HL-60 (cell line): ENCODE measurements at regions not wholly inside any gene's neighbourhood (a gene's known extent, or its start where the extent isn't known, plus 50 kb on each side); places are given as distances from the start of the nearest gene placed in this dataset.

Source experiments
- DNase-seq, 2 experiments: peaks; one replicate each; pipeline ENCODE4 v3.0.0-alpha.2; 2010 to 2020; ENCODE audit warnings: low read depth in 1 of 2, low spot score in 1 of 2
- H3K27ac ChIP-seq: fragments of 250-450 bp; sonication (Bioruptor Pico); replicated peaks from 2 replicates; pipeline ENCODE4 v1.5.1; 2020; ENCODE audit warnings: mild to moderate bottlenecking, moderate library complexity
- H3K27me3 ChIP-seq: fragments of 250-450 bp; sonication (Bioruptor Pico); 2 replicates; pipeline ENCODE4 v1.5.1; 2021; ENCODE audit warnings: mild to moderate bottlenecking, moderate library complexity; ENCODE audit not compliant: insufficient read depth, poor library complexity, severe bottlenecking
- H3K4me3 ChIP-seq: replicated peaks from 2 replicates; pipeline ENCODE4 v1.5.1; 2011; ENCODE audit warnings: mild to moderate bottlenecking, control low read depth, low read length; ENCODE audit not compliant: insufficient read depth
- GABPA ChIP-seq: IDR thresholded peaks from 2 replicates; pipeline ENCODE4 v1.6.1; 2012; ENCODE audit warnings: low read depth
- POLR2AphosphoS5 ChIP-seq: IDR thresholded peaks from 2 replicates; pipeline ENCODE4 v1.6.1; 2012; ENCODE audit warnings: low read depth
- SPI1 ChIP-seq: IDR thresholded peaks from 2 replicates; pipeline ENCODE4 v1.6.1; 2012; ENCODE audit warnings: low read depth, mild to moderate bottlenecking, borderline replicate concordance
- TF ChIP-seq, protein P1 (sequence below): IDR thresholded peaks from one replicate; pipeline ENCODE4 v1.5.1; 2011; ENCODE audit warnings: low read length, control low read depth, inconsistent platforms; ENCODE audit not compliant: insufficient read depth
- TF ChIP-seq, protein P2 (sequence below): IDR thresholded peaks from 2 replicates; pipeline ENCODE4 v1.6.1; 2012; ENCODE audit warnings: low read depth; ENCODE audit not compliant: insufficient replicate concordance

DNA sequence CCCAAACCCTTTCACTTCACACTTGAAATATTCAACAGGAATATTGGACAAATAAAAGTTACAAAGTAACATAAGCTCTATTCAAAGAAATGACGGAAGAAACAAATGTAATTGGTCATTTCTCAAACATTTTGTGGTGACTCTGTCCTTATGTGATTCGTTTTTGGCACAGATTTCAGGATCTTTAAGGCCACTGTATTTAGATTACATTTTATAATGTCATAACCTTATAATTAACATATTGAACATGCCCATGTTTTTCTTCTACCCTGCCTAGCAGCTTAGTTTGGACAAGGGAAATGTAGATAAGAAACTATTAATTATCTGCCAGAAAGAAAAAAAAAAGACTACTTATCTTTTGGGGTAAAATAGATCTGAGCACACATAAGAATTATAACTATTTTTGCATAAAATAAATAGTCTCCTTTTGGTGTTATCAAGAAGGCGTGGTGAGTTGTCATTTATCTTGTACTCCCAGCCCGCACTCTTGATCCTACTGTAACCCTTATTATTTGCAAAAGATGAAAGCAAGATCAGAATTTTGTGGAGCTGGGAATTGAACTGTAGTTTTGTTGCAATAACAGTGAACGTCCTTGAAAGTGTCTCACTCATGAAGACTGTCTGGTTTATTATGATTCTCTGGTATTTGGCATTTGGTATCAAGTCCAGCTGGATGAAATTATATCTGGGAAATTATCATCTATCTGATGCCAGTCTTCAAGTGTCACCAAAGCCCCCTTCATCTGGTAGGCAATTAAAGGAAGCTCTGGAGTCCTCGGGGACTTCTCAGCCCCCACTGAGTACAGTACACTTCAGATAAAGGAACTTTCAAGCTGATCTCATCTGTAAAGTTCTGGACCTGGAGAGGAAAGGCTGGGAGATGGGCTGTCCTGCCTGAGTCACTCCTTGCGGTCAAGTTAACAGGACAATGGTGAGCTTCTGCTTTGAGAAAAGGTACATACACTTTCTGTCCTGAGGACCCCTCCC, 175.7 kb upstream of the INHBA start:
- DNase-seq: no peak
- H3K4me3 ChIP-seq: no peak overlapping the region
- TF ChIP-seq, protein P1, sequence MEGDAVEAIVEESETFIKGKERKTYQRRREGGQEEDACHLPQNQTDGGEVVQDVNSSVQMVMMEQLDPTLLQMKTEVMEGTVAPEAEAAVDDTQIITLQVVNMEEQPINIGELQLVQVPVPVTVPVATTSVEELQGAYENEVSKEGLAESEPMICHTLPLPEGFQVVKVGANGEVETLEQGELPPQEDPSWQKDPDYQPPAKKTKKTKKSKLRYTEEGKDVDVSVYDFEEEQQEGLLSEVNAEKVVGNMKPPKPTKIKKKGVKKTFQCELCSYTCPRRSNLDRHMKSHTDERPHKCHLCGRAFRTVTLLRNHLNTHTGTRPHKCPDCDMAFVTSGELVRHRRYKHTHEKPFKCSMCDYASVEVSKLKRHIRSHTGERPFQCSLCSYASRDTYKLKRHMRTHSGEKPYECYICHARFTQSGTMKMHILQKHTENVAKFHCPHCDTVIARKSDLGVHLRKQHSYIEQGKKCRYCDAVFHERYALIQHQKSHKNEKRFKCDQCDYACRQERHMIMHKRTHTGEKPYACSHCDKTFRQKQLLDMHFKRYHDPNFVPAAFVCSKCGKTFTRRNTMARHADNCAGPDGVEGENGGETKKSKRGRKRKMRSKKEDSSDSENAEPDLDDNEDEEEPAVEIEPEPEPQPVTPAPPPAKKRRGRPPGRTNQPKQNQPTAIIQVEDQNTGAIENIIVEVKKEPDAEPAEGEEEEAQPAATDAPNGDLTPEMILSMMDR: no peak
- TF ChIP-seq, protein P2, sequence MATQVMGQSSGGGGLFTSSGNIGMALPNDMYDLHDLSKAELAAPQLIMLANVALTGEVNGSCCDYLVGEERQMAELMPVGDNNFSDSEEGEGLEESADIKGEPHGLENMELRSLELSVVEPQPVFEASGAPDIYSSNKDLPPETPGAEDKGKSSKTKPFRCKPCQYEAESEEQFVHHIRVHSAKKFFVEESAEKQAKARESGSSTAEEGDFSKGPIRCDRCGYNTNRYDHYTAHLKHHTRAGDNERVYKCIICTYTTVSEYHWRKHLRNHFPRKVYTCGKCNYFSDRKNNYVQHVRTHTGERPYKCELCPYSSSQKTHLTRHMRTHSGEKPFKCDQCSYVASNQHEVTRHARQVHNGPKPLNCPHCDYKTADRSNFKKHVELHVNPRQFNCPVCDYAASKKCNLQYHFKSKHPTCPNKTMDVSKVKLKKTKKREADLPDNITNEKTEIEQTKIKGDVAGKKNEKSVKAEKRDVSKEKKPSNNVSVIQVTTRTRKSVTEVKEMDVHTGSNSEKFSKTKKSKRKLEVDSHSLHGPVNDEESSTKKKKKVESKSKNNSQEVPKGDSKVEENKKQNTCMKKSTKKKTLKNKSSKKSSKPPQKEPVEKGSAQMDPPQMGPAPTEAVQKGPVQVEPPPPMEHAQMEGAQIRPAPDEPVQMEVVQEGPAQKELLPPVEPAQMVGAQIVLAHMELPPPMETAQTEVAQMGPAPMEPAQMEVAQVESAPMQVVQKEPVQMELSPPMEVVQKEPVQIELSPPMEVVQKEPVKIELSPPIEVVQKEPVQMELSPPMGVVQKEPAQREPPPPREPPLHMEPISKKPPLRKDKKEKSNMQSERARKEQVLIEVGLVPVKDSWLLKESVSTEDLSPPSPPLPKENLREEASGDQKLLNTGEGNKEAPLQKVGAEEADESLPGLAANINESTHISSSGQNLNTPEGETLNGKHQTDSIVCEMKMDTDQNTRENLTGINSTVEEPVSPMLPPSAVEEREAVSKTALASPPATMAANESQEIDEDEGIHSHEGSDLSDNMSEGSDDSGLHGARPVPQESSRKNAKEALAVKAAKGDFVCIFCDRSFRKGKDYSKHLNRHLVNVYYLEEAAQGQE: no peak
- TF ChIP-seq SPI1: no peak
- no peak for TF ChIP-seq POLR2AphosphoS5
- no peak for TF ChIP-seq GABPA
- no peaks in the 10 kb centered on the region for H3K27me3 ChIP-seq
- H3K27ac ChIP-seq: no peak overlapping the region

DNA sequence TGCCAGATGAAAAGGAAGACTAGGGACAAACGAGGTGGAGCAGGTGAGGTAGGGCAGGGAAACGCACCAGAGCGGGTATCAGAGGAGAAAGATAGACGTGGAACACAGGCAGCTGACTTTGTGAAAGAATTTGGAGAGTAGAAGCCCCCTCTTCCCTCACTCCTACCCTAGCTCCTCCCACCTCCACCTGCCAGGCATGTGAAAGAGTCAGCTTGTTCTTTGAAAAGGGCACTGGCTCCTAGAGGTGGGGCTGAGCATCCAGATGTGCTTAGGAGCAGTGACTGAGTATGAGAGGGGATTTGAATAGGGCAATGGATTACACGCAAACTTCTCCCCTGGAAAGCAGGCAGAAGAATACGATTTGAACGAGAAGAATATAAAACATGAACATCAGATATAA, 174.2 kb upstream of the INHBA start:
- Histone ChIP-seq H3K4me3 (no peak overlapping the region), H3K27me3 (no peaks in the 10 kb centered on the region), H3K27ac (no peak overlapping the region)
- TF ChIP-seq GABPA (no peak), POLR2AphosphoS5 (no peak), SPI1 (no peak)
- TF ChIP-seq, protein P2: no peak
- TF ChIP-seq, protein P1: no peak
- DNase-seq: no peak

DNA sequence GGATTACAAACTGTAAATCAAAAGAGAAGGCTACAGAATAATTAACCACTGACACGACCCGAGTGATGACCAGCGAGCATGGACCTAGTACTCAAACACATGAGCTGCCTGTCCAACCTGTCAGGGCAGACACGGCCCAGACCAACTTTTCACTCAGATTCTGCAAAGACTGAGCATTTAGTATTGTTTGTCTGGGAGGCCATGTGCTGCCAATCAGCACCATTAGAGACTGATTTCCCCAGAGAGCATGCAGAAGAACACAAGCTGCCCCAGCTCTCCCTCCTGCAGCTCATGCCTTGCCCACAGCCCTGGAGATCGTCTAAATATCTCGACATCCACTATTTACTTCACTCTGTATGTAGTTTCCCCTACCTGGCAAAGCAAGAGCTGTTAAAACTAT, 172.6 kb upstream of the INHBA start:
- no peak overlapping the region for H3K27ac ChIP-seq
- no peak overlapping the region for H3K4me3 ChIP-seq
- TF ChIP-seq GABPA: no peak
- TF ChIP-seq, protein P2: no peak
- TF ChIP-seq SPI1: no peak
- TF ChIP-seq, protein P1: no peak
- no peak for TF ChIP-seq POLR2AphosphoS5
- no peak for DNase-seq
- no peaks in the 10 kb centered on the region for H3K27me3 ChIP-seq
